OCI-LY3 (cell line): ENCODE measurements at regions not wholly inside any gene's neighbourhood (a gene's known extent, or its start where the extent isn't known, plus 50 kb on each side); places are given as distances from the start of the nearest gene placed in this dataset.

Experiments used
- H2AFZ ChIP-seq: fragments of 200-600, 300-600 bp; shearing (Covaris generic); 2 replicates; pipeline ENCODE4 v1.6.0; 2014; ENCODE audit warnings: antibody characterized with exemption, low read depth, low read length
- H3K27ac ChIP-seq: fragments of 200-600, 300-600 bp; sonication (generic); 2 replicates; pipeline ENCODE4 v1.5.1; 2014; ENCODE audit warnings: mild to moderate bottlenecking, low read length, moderate library complexity, mixed read lengths
- H3K27me3 ChIP-seq: fragments of 200-600, 300-600 bp; sonication (generic); 2 replicates; pipeline ENCODE4 v1.6.1; 2014; ENCODE audit warnings: low read depth, low read length, mixed read lengths
- H3K36me3 ChIP-seq: fragments of 200-600, 300-600 bp; sonication (generic); replicated peaks from 2 replicates; pipeline ENCODE3; 2014; ENCODE audit warnings: low read depth, low read length, mixed read lengths
- H3K4me1 ChIP-seq: fragments of 300-600, 200-600 bp; sonication (generic); 2 replicates; pipeline ENCODE4 v1.6.1; 2014; ENCODE audit warnings: low read length, mixed read lengths
- H3K4me2 ChIP-seq: fragments of 200-600, 300-600 bp; sonication (generic); 2 replicates; pipeline ENCODE4 v1.6.1; 2014; ENCODE audit warnings: low read length, mixed read lengths
- H3K4me3 ChIP-seq: fragments of 300-600, 200-600 bp; sonication (generic); 2 replicates; pipeline ENCODE4 v1.5.1; 2014; ENCODE audit warnings: antibody characterized with exemption, mild to moderate bottlenecking, low read length, moderate library complexity
- H3K79me2 ChIP-seq: fragments of 300-600, 200-600 bp; shearing (Covaris generic); 2 replicates; pipeline ENCODE4 v1.6.1; 2014; ENCODE audit warnings: mild to moderate bottlenecking, low read length, mixed read lengths
- H3K9ac ChIP-seq: fragments of 300-600, 200-600 bp; shearing (Covaris generic); 2 replicates; pipeline ENCODE4 v1.6.0; 2014; ENCODE audit warnings: mild to moderate bottlenecking, low read length, moderate library complexity
- H3K9me3 ChIP-seq: fragments of 200-600, 300-600 bp; shearing (Covaris generic); 2 replicates; pipeline ENCODE4 v1.6.1; 2014; ENCODE audit warnings: low read length, mixed read lengths; ENCODE audit not compliant: insufficient read depth
- H4K20me1 ChIP-seq: fragments of 200-600, 300-600 bp; sonication (generic); 2 replicates; pipeline ENCODE4 v1.6.1; 2016; ENCODE audit warnings: low read length, mixed read lengths; ENCODE audit not compliant: insufficient read depth
- EZH2phosphoT487 ChIP-seq: fragments of 200-600 bp; shearing (Covaris generic); IDR thresholded peaks from 2 replicates; pipeline ENCODE4 v1.6.1; 2018; ENCODE audit warnings: antibody characterized with exemption, mixed run types, low read depth
- TF ChIP-seq, protein P1 (sequence below): fragments of 200-600, 300-600 bp; sonication (generic); IDR thresholded peaks from 2 replicates; pipeline ENCODE4 v1.5.1; 2014; ENCODE audit warnings: antibody characterized with exemption, low read length, low read depth

GRCh38 chr13:47843005-47843404, 158.1 kb downstream of the SUCLA2 start:
- Histone ChIP-seq H3K4me3 (peak overlapping the region; percentile 9; the same call in 1 of the 2 replicates), H3K27ac (peak overlapping the region; percentile 76), H4K20me1 (no peaks in the 10 kb centered on the region), H3K9ac (peak overlapping the region; percentile 6; the same call in 1 of the 2 replicates), H2AFZ (peak overlapping the region; percentile 85), H3K36me3 (no peaks in the 10 kb centered on the region), H3K4me2 (peak overlapping the region; percentile 57), H3K79me2 (no peaks in the 10 kb centered on the region), H3K9me3 (no peaks in the 10 kb centered on the region), H3K4me1 (peaks cover 29% of the 10 kb centered on the region), H3K27me3 (no peaks in the 10 kb centered on the region)
- TF ChIP-seq, protein P1, sequence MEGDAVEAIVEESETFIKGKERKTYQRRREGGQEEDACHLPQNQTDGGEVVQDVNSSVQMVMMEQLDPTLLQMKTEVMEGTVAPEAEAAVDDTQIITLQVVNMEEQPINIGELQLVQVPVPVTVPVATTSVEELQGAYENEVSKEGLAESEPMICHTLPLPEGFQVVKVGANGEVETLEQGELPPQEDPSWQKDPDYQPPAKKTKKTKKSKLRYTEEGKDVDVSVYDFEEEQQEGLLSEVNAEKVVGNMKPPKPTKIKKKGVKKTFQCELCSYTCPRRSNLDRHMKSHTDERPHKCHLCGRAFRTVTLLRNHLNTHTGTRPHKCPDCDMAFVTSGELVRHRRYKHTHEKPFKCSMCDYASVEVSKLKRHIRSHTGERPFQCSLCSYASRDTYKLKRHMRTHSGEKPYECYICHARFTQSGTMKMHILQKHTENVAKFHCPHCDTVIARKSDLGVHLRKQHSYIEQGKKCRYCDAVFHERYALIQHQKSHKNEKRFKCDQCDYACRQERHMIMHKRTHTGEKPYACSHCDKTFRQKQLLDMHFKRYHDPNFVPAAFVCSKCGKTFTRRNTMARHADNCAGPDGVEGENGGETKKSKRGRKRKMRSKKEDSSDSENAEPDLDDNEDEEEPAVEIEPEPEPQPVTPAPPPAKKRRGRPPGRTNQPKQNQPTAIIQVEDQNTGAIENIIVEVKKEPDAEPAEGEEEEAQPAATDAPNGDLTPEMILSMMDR: no peak

DNA sequence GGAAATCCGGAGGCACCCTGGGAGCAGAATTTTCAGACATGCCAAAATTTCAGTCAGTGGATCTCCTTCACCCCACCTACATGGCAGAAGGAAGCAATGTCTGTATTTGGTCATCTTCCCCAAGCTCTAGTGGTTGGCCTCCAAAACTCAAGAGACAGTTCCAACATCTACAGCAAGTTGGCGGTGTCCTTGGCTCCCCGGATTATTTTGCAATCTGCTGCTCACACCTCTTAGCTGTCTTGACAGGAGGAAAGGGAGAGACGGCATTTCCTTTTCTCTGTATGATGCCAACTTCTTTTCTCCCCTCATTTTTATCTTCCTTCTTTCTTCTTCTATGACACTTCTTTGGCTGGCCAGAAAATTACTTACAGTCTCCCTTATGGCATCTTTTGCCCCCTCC, 159.9 kb downstream of the SUCLA2 start:
- H4K20me1 ChIP-seq: no peaks in the 10 kb centered on the region
- H3K9me3 ChIP-seq: no peaks in the 10 kb centered on the region
- no peaks in the 10 kb centered on the region for H3K27me3 ChIP-seq
- H3K4me3 ChIP-seq: no peak overlapping the region
- no peak overlapping the region for H3K27ac ChIP-seq
- H3K36me3 ChIP-seq: no peaks in the 10 kb centered on the region
- H3K4me1 ChIP-seq: peaks cover 29% of the 10 kb centered on the region
- H3K4me2 ChIP-seq: no peak overlapping the region
- no peak overlapping the region for H2AFZ ChIP-seq
- H3K9ac ChIP-seq: no peak overlapping the region
- H3K79me2 ChIP-seq: no peaks in the 10 kb centered on the region
- TF ChIP-seq, protein P1: no peak
- TF ChIP-seq EZH2phosphoT487: no peak

- Histone ChIP-seq H3K4me1 (peaks cover 28% of the 10 kb centered on the region), H3K4me3 (no peak overlapping the region), H3K27me3 (no peaks in the 10 kb centered on the region), H3K9me3 (no peaks in the 10 kb centered on the region), H4K20me1 (no peaks in the 10 kb centered on the region), H3K4me2 (no peak overlapping the region), H3K27ac (no peak overlapping the region), H3K36me3 (no peaks in the 10 kb centered on the region), H2AFZ (no peak overlapping the region), H3K79me2 (no peaks in the 10 kb centered on the region), H3K9ac (no peak overlapping the region)
- TF ChIP-seq, protein P1: no peak
- no peak for TF ChIP-seq EZH2phosphoT487
Observed at GRCh38 chr13:47837906-47838305, 163.2 kb downstream of the SUCLA2 start.

DNA sequence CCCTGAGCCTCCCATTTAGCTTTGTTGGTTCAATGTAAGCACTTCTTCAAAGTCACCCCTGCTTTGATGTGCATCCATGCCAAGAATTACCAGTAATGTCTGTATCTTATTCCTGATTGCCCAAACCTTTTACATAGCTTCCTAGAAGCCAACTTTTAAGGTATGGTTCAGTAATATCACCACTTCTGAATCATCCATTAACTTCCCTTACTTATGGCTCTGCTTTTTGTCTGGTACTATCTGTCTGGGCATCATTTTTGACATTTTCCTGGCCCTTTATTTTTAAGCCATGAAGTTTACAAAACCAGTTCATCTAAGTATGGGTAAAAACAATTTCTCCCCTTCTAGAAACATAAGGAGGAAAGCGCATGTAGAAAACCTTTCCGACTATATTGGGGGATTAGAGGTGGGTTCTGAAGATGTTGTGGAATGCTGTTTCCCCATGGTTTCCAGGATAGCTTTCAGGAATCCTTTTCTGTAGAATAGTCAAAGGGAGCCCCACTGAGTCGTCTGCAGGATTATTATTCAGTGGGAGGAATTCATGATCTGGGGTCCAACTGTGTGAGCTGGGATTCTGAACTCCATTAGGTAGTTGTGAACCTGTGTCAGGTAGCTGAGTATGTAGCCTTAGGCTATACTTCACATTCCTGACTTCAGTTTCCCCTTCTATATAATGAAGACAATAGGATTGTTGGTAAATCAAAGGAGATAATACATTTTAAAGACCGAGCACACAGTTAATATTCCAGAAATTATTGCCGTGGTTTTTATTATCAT, 163.8 kb downstream of the SUCLA2 start:
- H3K4me3 ChIP-seq: no peak overlapping the region
- peaks cover 22% of the 10 kb centered on the region for H3K4me1 ChIP-seq
- no peak overlapping the region for H3K27ac ChIP-seq
- TF ChIP-seq, protein P1: no peak
- no peak for TF ChIP-seq EZH2phosphoT487
- H3K9ac ChIP-seq: no peak overlapping the region
- no peaks in the 10 kb centered on the region for H3K79me2 ChIP-seq
- H3K27me3 ChIP-seq: no peaks in the 10 kb centered on the region
- H4K20me1 ChIP-seq: no peaks in the 10 kb centered on the region
- H3K9me3 ChIP-seq: no peaks in the 10 kb centered on the region
- no peak overlapping the region for H3K4me2 ChIP-seq
- no peaks in the 10 kb centered on the region for H3K36me3 ChIP-seq
- no peak overlapping the region for H2AFZ ChIP-seq
